ENCODE measurements at regions not wholly inside any gene's neighbourhood (a gene's known extent, or its start where the extent isn't known, plus 50 kb on each side); places are given as distances from the start of the nearest gene placed in this dataset.

DNA sequence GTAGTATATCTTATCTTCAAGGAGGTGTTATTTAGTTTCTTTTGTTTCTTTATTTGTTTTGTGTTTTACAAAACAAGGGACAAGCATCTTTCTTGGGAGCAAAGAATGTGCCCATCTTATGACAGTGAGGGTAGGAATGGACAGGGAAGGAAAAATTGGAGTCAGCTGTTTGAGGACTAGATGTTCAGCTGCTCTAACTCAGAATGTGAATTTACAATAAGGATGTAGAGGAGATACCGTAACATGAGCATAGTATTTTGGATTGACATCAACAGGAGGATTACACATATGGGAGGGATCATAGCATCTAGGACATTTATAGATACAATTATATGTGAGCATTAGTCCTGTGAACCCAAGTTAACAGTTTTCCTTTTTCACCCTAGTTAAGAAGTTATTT, 89.0 kb upstream of the GK2 start:
- TF ChIP-seq, protein P1, sequence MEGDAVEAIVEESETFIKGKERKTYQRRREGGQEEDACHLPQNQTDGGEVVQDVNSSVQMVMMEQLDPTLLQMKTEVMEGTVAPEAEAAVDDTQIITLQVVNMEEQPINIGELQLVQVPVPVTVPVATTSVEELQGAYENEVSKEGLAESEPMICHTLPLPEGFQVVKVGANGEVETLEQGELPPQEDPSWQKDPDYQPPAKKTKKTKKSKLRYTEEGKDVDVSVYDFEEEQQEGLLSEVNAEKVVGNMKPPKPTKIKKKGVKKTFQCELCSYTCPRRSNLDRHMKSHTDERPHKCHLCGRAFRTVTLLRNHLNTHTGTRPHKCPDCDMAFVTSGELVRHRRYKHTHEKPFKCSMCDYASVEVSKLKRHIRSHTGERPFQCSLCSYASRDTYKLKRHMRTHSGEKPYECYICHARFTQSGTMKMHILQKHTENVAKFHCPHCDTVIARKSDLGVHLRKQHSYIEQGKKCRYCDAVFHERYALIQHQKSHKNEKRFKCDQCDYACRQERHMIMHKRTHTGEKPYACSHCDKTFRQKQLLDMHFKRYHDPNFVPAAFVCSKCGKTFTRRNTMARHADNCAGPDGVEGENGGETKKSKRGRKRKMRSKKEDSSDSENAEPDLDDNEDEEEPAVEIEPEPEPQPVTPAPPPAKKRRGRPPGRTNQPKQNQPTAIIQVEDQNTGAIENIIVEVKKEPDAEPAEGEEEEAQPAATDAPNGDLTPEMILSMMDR (IDR thresholded peaks at IDR 0.05) = no peak
- no peak for TF ChIP-seq POLR2AphosphoS5 (IDR thresholded peaks at IDR 0.05)
